Hepatocyte (in vitro differentiated cells): ENCODE measurements at regions not wholly inside any gene's neighbourhood (a gene's known extent, or its start where the extent isn't known, plus 50 kb on each side); places are given as distances from the start of the nearest gene placed in this dataset.

ENCODE experiments used
- DNase-seq: peaks from one replicate; pipeline ENCODE4 v3.0.0-alpha.2; 2016; ENCODE audit warnings: low spot score
- H2AFZ ChIP-seq: fragments of 200-600 bp; sonication (generic); 2 replicates; pipeline ENCODE4 v1.6.0; 2016; ENCODE audit warnings: antibody characterized with exemption, mild to moderate bottlenecking
- H3K27ac ChIP-seq: fragments of 200-600 bp; sonication (generic); 2 replicates; pipeline ENCODE4 v1.5.1; 2016; ENCODE audit warnings: mild to moderate bottlenecking
- H3K27me3 ChIP-seq: fragments of 200-600 bp; sonication (generic); 2 replicates; pipeline ENCODE4 v1.6.1; 2016
- H3K36me3 ChIP-seq: fragments of 200-600 bp; sonication (generic); replicated peaks from 2 replicates; pipeline ENCODE4 v1.5.1; 2016; ENCODE audit warnings: low read depth; ENCODE audit not compliant: insufficient read depth
- H3K4me1 ChIP-seq: fragments of 200-600 bp; sonication (generic); 2 replicates; pipeline ENCODE4 v1.5.1; 2016; ENCODE audit warnings: mild to moderate bottlenecking, moderate library complexity; ENCODE audit not compliant: insufficient read depth
- H3K4me2 ChIP-seq: fragments of 200-600 bp; sonication (generic); 2 replicates; pipeline ENCODE4 v1.6.0; 2016
- H3K4me3 ChIP-seq: fragments of 200-600 bp; sonication (generic); 2 replicates; pipeline ENCODE4 v1.5.1; 2016; ENCODE audit warnings: mild to moderate bottlenecking
- H3K79me2 ChIP-seq: fragments of 200-600 bp; sonication (generic); 2 replicates; pipeline ENCODE4 v1.6.0; 2017; ENCODE audit warnings: mild to moderate bottlenecking
- H3K9me2 ChIP-seq: fragments of 200-600 bp; sonication (generic); replicated peaks from 2 replicates; pipeline ENCODE4 v1.6.0; 2017; ENCODE audit warnings: mild to moderate bottlenecking; ENCODE audit not compliant: insufficient read depth
- H3K9me3 ChIP-seq: fragments of 200-600 bp; sonication (generic); 2 replicates; pipeline ENCODE4 v1.5.1; 2016; ENCODE audit warnings: low read depth, mild to moderate bottlenecking
- H4K20me1 ChIP-seq: fragments of 200-600 bp; sonication (generic); 2 replicates; pipeline ENCODE4 v1.6.0; 2016; ENCODE audit warnings: mild to moderate bottlenecking; ENCODE audit not compliant: insufficient read depth, poor library complexity, severe bottlenecking
- CTCF ChIP-seq: fragments of 200-600 bp; sonication (generic); IDR thresholded peaks from 2 replicates; pipeline ENCODE4 v1.5.1; 2016; ENCODE audit warnings: antibody characterized with exemption, mild to moderate bottlenecking; ENCODE audit not compliant: poor library complexity
- EZH2 ChIP-seq: fragments of 200-600 bp; sonication (generic); IDR thresholded peaks from 2 replicates; pipeline ENCODE4 v1.6.1; 2016; ENCODE audit warnings: antibody characterized with exemption, mild to moderate bottlenecking, borderline replicate concordance
- EZH2phosphoT487 ChIP-seq: fragments of 200-600 bp; sonication (generic); IDR thresholded peaks from one replicate; pipeline ENCODE4 v1.6.1; 2018; ENCODE audit warnings: antibody characterized with exemption, mild to moderate bottlenecking, low read depth, moderate library complexity; ENCODE audit not compliant: unreplicated experiment, severe bottlenecking
- WGBS: methylation state at CpG from one replicate; pipeline ENCODE4 v1.1.6; 2016; ENCODE audit warnings: low lambda C conversion rate; ENCODE audit errors: missing lambda C conversion rate; 5-methylcytosine and 5-hydroxymethylcytosine counted together

- H3K9me2 ChIP-seq = no peaks in the 10 kb centered on the region
- no peak for DNase-seq
- H3K9me3 ChIP-seq = no peaks in the 10 kb centered on the region
- H3K27me3 ChIP-seq = no peaks in the 10 kb centered on the region
- H3K4me1 ChIP-seq = no peaks in the 10 kb centered on the region
- TF ChIP-seq EZH2phosphoT487 (no peak), EZH2 (no peak), CTCF (no peak)
- no peak overlapping the region for H2AFZ ChIP-seq
- WGBS = 96% methylated on average over 6 of the region's 6 CpGs
- no peaks in the 10 kb centered on the region for H3K79me2 ChIP-seq
- H3K4me3 ChIP-seq = no peak overlapping the region
- H3K36me3 ChIP-seq = no peaks in the 10 kb centered on the region
- H3K4me2 ChIP-seq = no peak overlapping the region
- no peaks in the 10 kb centered on the region for H4K20me1 ChIP-seq
- H3K27ac ChIP-seq = no peak overlapping the region
These were observed 519.1 kb upstream of the NBEA start for GRCh38 chr13:34422956-34423355.

GRCh38 chr13:34425327-34425949 lies 516.6 kb upstream of the NBEA start:
- Histone ChIP-seq H3K4me2 (no peak overlapping the region), H3K27me3 (no peaks in the 10 kb centered on the region), H3K36me3 (no peaks in the 10 kb centered on the region), H3K27ac (no peak overlapping the region), H3K4me3 (no peak overlapping the region), H3K79me2 (no peaks in the 10 kb centered on the region), H4K20me1 (no peaks in the 10 kb centered on the region), H3K9me2 (no peaks in the 10 kb centered on the region), H2AFZ (no peak overlapping the region), H3K9me3 (no peaks in the 10 kb centered on the region), H3K4me1 (no peaks in the 10 kb centered on the region)
- TF ChIP-seq CTCF (no peak), EZH2 (no peak), EZH2phosphoT487 (no peak)
- WGBS = 78% methylated on average over 6 of the region's 6 CpGs
- DNase-seq = no peak

- no peak for TF ChIP-seq CTCF
- Histone ChIP-seq H3K9me3 (no peaks in the 10 kb centered on the region), H3K4me1 (no peaks in the 10 kb centered on the region), H3K79me2 (no peaks in the 10 kb centered on the region), H4K20me1 (no peaks in the 10 kb centered on the region), H3K4me3 (no peak overlapping the region), H2AFZ (no peak overlapping the region), H3K9me2 (no peaks in the 10 kb centered on the region), H3K27me3 (no peaks in the 10 kb centered on the region), H3K36me3 (no peaks in the 10 kb centered on the region), H3K27ac (no peak overlapping the region), H3K4me2 (no peak overlapping the region)
- WGBS = 82% methylated on average over 3 of the region's 3 CpGs
- no peak for DNase-seq
These were observed 513.2 kb upstream of the NBEA start for GRCh38 chr13:34428911-34429310.

GRCh38 chr13:34430294-34430693 lies 511.8 kb upstream of the NBEA start:
- no peak overlapping the region for H3K4me3 ChIP-seq
- no peaks in the 10 kb centered on the region for H3K9me3 ChIP-seq
- H3K27ac ChIP-seq = no peak overlapping the region
- no peaks in the 10 kb centered on the region for H3K27me3 ChIP-seq
- DNase-seq = no peak
- 98% methylated on average over 2 of the region's 2 CpGs for WGBS
- no peaks in the 10 kb centered on the region for H3K36me3 ChIP-seq
- no peaks in the 10 kb centered on the region for H3K9me2 ChIP-seq
- H3K79me2 ChIP-seq = no peaks in the 10 kb centered on the region
- H3K4me1 ChIP-seq = no peaks in the 10 kb centered on the region
- H4K20me1 ChIP-seq = no peaks in the 10 kb centered on the region
- H2AFZ ChIP-seq = no peak overlapping the region
- H3K4me2 ChIP-seq = no peak overlapping the region
- no peak for TF ChIP-seq EZH2phosphoT487
- no peak for TF ChIP-seq EZH2
- TF ChIP-seq CTCF = no peak
